GM12801 (cell line): ENCODE measurements at regions not wholly inside any gene's neighbourhood (a gene's known extent, or its start where the extent isn't known, plus 50 kb on each side); places are given as distances from the start of the nearest gene placed in this dataset.

Experiments
- TF ChIP-seq, protein P1 (sequence below): IDR thresholded peaks from one replicate; pipeline ENCODE4 v1.5.1; 2011; ENCODE audit warnings: control low read depth; ENCODE audit not compliant: insufficient read length; ENCODE audit errors: extremely low read depth

DNA sequence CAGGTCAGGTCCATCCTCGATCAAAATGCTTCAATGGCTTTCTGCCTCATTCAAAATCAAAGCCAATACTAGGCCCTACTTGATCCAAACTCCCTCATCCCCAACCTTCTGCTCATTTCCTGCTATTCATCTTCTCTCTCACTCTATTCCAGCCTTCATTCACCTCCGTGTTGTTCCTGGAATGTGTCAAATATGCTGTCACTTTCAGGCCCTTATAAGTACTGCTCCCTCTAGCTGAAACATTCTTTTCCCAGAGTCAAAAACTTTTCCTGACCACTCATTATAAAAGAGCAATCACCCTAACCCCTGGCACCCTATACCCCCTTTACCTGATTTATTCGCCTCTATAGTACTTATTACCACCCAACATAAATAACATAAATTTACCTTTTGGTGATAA lies 303.7 kb upstream of the PMFBP1 start:
- TF ChIP-seq, protein P1, sequence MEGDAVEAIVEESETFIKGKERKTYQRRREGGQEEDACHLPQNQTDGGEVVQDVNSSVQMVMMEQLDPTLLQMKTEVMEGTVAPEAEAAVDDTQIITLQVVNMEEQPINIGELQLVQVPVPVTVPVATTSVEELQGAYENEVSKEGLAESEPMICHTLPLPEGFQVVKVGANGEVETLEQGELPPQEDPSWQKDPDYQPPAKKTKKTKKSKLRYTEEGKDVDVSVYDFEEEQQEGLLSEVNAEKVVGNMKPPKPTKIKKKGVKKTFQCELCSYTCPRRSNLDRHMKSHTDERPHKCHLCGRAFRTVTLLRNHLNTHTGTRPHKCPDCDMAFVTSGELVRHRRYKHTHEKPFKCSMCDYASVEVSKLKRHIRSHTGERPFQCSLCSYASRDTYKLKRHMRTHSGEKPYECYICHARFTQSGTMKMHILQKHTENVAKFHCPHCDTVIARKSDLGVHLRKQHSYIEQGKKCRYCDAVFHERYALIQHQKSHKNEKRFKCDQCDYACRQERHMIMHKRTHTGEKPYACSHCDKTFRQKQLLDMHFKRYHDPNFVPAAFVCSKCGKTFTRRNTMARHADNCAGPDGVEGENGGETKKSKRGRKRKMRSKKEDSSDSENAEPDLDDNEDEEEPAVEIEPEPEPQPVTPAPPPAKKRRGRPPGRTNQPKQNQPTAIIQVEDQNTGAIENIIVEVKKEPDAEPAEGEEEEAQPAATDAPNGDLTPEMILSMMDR, result no peak

DNA sequence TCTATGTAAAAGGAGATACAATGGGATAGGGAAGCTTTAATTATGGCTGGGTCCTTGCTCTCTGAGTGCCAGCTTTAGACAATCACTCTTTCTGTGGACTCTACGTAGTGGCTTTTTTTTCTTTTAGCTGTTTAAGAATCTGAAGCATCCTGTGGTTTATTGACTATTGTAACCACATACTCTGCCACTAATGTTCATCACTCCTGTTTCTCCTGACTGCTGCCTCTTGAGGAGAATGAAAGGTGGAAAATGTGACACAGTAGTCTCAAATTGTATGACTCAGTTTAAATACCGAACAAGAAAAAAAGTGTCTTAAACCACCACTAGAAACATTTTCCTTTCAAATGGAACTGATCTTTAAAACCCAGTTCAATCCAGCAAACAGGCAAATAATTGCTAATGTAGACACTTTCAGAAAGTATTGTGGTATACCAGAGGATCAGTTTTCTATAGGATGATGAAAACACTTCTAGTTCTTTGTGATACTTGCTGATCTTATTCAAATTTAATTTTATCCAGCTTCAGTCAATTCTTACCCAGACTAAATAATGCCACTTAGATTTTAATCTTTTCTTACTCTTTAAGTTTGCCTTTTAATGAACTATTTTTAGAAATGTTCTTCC lies 302.7 kb upstream of the PMFBP1 start:
- TF ChIP-seq, protein P1, result no peak

DNA sequence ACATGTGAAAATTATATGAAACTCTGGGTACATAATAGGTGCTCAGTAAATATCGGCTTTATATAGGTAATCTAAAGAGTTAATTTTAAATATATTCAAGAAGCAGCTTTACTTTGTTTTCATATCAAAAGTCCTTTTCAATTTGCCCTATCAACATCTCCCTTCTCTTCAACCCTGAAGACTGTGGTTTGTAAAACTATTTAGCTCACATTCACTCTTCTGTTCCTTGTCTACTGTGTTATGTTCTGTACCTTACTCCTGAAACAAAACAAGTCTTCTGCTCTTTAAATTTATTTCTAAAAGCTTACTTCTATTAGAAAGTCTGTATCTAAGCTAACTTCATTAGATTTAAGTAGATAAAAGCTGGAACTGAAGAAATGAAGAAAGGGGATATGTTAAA lies 301.7 kb upstream of the PMFBP1 start:
- TF ChIP-seq, protein P1, result no peak

DNA sequence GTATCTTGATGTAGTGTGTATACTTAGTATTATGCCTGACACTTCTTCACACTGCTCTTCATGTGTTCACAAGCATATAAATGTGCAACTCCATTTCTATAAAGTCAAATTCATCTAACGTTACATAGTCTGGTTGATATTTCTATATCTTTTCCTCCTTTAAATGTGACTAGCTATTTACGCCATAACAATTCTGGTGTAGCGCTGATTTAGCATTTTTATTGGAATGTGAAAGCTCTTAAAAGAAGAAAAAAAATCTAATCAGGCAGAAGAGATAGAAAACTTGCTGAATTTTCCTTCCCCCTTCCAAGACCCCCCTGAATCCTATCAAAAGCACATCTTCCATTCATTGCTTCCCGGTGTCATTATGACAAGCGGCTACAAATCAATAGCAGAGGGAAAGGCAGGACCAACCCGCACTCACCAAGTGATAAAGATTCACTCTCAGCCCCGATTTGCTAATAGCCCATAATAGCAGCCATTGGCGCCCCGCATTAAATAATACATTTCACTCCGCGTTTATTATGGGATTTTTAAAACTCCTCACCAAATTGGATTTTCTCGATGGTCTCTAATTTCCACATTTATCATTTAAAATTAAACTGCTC lies 299.5 kb upstream of the PMFBP1 start:
- TF ChIP-seq, protein P1, result no peak

DNA sequence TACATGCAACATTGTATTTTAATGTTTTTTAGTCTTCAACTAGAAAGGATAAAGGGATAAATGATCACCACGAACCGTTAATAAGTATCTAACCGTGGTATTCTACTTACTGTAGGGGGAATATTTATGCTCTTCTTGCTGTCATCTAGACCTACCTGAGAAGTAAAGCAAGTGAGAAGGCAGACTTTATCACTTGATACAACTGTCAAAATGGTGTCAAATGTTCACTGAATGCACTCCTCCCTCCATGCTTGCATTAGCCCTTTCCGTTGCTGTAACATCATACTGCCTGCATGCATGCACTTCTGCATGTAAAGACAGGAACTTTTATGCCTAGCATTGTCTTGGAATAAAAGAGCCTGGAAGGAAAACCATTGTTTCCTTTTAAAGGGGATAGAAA lies 298.6 kb upstream of the PMFBP1 start:
- TF ChIP-seq, protein P1, result no peak

DNA sequence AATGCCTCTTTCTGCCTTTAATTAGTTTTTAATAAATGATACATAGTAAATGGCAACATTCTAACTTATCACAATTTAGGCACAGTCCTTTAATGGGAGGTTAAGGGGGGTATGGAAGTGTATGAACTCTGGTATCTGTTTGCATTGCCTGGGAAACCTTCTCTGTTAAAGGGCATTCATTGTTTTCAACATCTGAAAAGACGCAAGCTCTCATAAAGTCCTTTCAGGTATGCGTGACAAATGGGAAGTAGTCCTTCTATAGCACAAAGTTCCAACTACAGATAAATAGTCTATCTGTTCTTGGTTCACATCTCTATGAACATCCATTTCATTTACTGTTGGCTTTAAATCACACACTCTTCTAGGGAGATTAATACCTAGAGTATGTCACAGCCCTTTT lies 298.0 kb upstream of the PMFBP1 start:
- TF ChIP-seq, protein P1, result no peak

DNA sequence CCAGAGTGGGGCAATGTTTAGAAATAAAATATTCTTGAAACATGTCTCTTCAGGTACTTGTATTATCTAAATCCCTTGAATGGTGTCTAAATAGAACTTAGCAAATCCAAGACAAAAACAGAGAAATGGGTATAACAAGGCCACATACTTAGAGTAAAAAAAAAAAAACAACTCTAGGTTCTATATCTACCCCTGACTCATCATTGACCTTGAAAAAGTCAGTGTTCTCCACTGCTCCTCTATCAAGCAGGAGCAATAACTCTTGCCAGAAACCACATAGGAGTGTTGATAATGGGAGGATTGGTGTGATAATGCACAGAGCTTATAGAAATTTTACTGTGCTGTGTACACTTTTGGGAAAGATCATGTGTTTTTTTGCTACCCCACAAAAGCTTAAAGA lies 296.6 kb upstream of the PMFBP1 start:
- TF ChIP-seq, protein P1, result no peak
